Glomerular visceral epithelial cell (primary cell): ENCODE measurements at regions not wholly inside any gene's neighbourhood (a gene's known extent, or its start where the extent isn't known, plus 50 kb on each side); places are given as distances from the start of the nearest gene placed in this dataset.

ENCODE experiments used
- DNase-seq: peaks from one replicate; pipeline ENCODE4 v3.0.0-alpha.2; 2016; ENCODE audit errors: extremely low spot score

- DNase-seq: no peak
Measured at GRCh38 chr2:65700004-65700651, 267.7 kb upstream of the SPRED2 start.

- DNase-seq: no peak
Measured at GRCh38 chr2:65691816-65692215, 259.4 kb upstream of the SPRED2 start.

GRCh38 chr2:65688141-65688886, 255.9 kb upstream of the SPRED2 start:
- DNase-seq: no peak

GRCh38 chr2:65687614-65688013, 255.2 kb upstream of the SPRED2 start:
- DNase-seq: no peak

GRCh38 chr2:65686928-65687521, 254.6 kb upstream of the SPRED2 start:
- no peak for DNase-seq

- no peak for DNase-seq
Measured at GRCh38 chr2:65681503-65681902, 249.1 kb upstream of the SPRED2 start.

GRCh38 chr2:65678779-65679391, 246.5 kb upstream of the SPRED2 start:
- no peak for DNase-seq

GRCh38 chr2:65675350-65675749, 243.0 kb upstream of the SPRED2 start:
- no peak for DNase-seq

GRCh38 chr2:65671670-65672242, 239.4 kb upstream of the SPRED2 start:
- no peak for DNase-seq

- DNase-seq: no peak
Measured at GRCh38 chr2:65669574-65669973, 237.2 kb upstream of the SPRED2 start.

- DNase-seq: no peak
Measured at GRCh38 chr2:65668744-65669143, 236.3 kb upstream of the SPRED2 start.

- DNase-seq: peak; percentile 37
Measured at GRCh38 chr2:65666156-65666725, 233.8 kb upstream of the SPRED2 start.

- no peak for DNase-seq
Measured at GRCh38 chr2:65664931-65665330, 232.5 kb upstream of the SPRED2 start.

GRCh38 chr2:65663831-65664407, 231.5 kb upstream of the SPRED2 start:
- no peak for DNase-seq

GRCh38 chr2:65662654-65663432, 230.4 kb upstream of the SPRED2 start:
- DNase-seq: no peak

GRCh38 chr2:65661980-65662653, 229.7 kb upstream of the SPRED2 start:
- DNase-seq: no peak

GRCh38 chr2:65660340-65660739, 227.9 kb upstream of the SPRED2 start:
- no peak for DNase-seq

GRCh38 chr2:65658881-65659280, 226.5 kb upstream of the SPRED2 start:
- peak; percentile 59 for DNase-seq

- DNase-seq: no peak
Measured at GRCh38 chr2:65658266-65658665, 225.9 kb upstream of the SPRED2 start.

GRCh38 chr2:65656160-65656718, 223.8 kb upstream of the SPRED2 start:
- no peak for DNase-seq
